Spinal cord (tissue), 9 donors: ENCODE measurements at regions not wholly inside any gene's neighbourhood (a gene's known extent, or its start where the extent isn't known, plus 50 kb on each side); places are given as distances from the start of the nearest gene placed in this dataset.

Experiments
- DNase-seq, 6 donors: peaks; one replicate each; pipeline versions ENCODE4 v3.0.0 to v3.0.0-alpha.2; 2013 to 2015; ENCODE audit warnings: low spot score in 6 of 6, low read depth in 4 of 6
- H3K27ac ChIP-seq: one replicate; pipeline ENCODE4 v1.5.1; 2013; ENCODE audit warnings: low read depth, low read length, control low read depth
- H3K27me3 ChIP-seq: one replicate; pipeline ENCODE4 v1.6.1; 2013; ENCODE audit warnings: low read length; ENCODE audit not compliant: control insufficient read depth, insufficient read depth
- H3K36me3 ChIP-seq: one replicate; pipeline ENCODE4 v1.6.1; 2013; ENCODE audit warnings: low read length; ENCODE audit not compliant: control insufficient read depth, insufficient read depth
- H3K4me1 ChIP-seq: one replicate; pipeline ENCODE4 v1.6.1; 2013; ENCODE audit warnings: low read length; ENCODE audit not compliant: control insufficient read depth, insufficient read depth
- H3K4me3 ChIP-seq: one replicate; pipeline ENCODE4 v1.5.1; 2013; ENCODE audit warnings: low read depth, low read length, control low read depth
- H3K9me3 ChIP-seq: one replicate; pipeline ENCODE4 v1.6.1; 2013; ENCODE audit warnings: low read length; ENCODE audit not compliant: control insufficient read depth, insufficient read depth
- WGBS: methylation state at CpG from one replicate; pipeline ENCODE4 v1.1.5; 2013; ENCODE audit warnings: missing lambda C conversion rate; ENCODE audit not compliant: insufficient coverage; 5-methylcytosine and 5-hydroxymethylcytosine counted together
- donor health status: healthy.

- Histone ChIP-seq H3K4me3 (no peak overlapping the region), H3K27ac (no peak overlapping the region), H3K4me1 (no peaks in the 10 kb centered on the region), H3K36me3 (no peaks in the 10 kb centered on the region), H3K9me3 (no peaks in the 10 kb centered on the region), H3K27me3 (no peaks in the 10 kb centered on the region)
- 27% methylated on average over 3 of the region's 8 CpGs for WGBS
- peak in 1 of 6 donors; percentile 16 for DNase-seq
These were observed 395.8 kb downstream of the NPIPA8 start for GRCh38 chr16:17940584-17941364.

GRCh38 chr16:17939723-17940122 is 396.8 kb downstream of the NPIPA8 start:
- H3K27ac ChIP-seq: no peak overlapping the region
- H3K9me3 ChIP-seq: no peaks in the 10 kb centered on the region
- no peaks in the 10 kb centered on the region for H3K4me1 ChIP-seq
- no peak overlapping the region for H3K4me3 ChIP-seq
- no peaks in the 10 kb centered on the region for H3K27me3 ChIP-seq
- 100% methylated on average over 1 of the region's 4 CpGs for WGBS
- DNase-seq: no peak
- H3K36me3 ChIP-seq: no peaks in the 10 kb centered on the region

DNA sequence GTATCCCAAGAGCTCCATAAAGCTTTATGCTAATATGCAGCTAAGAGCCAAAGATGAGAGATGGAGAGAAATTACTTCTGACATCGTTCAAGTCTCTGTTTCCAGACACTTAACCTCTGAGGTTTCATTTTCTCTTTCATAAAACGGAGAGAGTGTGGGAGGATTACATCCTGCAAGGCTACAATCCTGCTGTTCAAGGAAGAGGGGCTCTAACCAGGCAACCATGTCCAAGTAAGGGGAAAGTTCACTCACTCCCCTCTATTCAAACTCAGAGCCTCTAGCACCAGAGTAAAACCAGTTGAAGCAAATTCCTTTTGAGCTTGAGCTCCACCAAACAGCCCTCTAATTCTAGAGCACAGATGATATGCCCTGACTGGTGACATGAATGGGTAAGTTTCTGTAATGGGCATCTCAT is 397.4 kb downstream of the NPIPA8 start:
- Histone ChIP-seq H3K4me3 (no peak overlapping the region), H3K27ac (no peak overlapping the region), H3K27me3 (no peaks in the 10 kb centered on the region), H3K4me1 (no peaks in the 10 kb centered on the region), H3K9me3 (no peaks in the 10 kb centered on the region), H3K36me3 (no peaks in the 10 kb centered on the region)
- DNase-seq: no peak
- WGBS: no CpG with 5 or more reads among the region's 2 CpGs

DNA sequence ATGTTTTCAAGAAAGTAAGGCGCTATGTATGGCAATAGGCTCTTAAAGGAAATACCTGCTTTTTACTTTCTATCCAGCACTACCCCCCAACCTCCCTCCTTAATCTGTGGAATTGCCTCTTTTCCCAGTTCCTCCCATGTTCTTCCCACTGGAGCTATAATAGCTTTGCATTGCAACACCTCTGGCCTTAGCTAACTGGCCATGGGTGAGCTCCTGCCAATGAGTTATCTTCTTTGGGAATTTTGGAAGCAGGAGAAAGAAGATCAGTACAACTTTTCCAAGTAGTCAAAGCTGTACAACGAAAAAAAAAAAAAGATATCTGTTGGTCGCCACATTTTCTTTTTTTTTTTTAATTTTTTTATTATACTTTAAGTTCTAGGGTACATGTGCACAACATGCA is 398.0 kb downstream of the NPIPA8 start:
- WGBS: no CpG with 5 or more reads among the region's 3 CpGs
- Histone ChIP-seq H3K27me3 (no peaks in the 10 kb centered on the region), H3K27ac (no peak overlapping the region), H3K4me3 (no peak overlapping the region), H3K36me3 (no peaks in the 10 kb centered on the region), H3K9me3 (no peaks in the 10 kb centered on the region), H3K4me1 (no peaks in the 10 kb centered on the region)
- no peak for DNase-seq

DNA sequence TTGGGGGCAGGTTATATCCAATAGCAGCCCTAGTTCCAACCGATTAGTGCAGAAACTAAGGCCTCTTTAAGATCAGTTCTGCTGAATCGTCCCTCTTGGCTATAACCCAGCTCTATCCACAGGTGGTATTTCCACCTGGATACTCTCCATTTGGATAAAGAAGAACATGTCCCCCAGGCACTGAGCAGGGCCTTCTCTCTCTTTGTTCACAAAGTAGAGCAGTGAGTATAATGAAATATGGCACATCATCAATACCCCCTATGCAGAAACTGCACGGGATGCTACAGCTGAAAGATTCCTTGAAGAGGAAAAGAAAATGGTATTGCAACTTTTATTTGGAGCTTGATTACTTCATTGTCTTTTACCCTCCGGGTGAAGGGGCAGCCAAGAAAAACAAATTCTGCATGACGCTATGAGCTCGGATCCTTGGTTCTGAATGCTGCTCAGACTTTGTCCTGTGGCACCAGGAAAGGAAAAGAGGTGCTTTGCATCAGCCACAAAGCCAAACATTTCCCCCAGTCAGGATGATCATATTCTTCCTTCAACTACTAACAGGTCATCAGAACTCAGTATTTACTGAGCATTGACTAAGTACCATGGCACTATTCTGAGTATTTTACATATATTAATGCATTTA is 399.7 kb downstream of the NPIPA8 start:
- no peaks in the 10 kb centered on the region for H3K36me3 ChIP-seq
- 80% methylated on average over 3 of the region's 6 CpGs for WGBS

DNA sequence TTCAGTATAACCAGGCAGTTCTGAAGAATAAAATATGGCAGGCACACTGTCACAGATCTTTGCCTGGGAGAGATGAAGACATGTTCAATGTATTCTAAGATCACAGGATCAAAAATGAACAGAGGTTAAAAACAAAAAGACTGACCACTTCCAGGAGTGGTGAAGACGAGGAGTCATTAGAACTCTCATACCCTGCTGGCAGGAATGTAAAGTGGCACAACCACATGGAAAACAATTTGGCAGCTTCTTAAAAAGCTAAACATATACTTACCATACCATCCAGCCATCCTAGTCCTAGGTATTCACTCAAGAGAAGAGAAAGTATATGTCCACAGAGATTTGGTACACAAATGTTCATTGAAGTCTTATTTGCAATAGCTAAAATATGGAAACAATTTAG is 406.3 kb downstream of the NPIPA8 start:
- H3K27ac ChIP-seq: no peak overlapping the region
- WGBS: 83% methylated on average over 1 of the region's 1 CpG
- no peaks in the 10 kb centered on the region for H3K36me3 ChIP-seq
- H3K4me1 ChIP-seq: no peaks in the 10 kb centered on the region
- H3K27me3 ChIP-seq: no peaks in the 10 kb centered on the region
- no peak overlapping the region for H3K4me3 ChIP-seq
- no peaks in the 10 kb centered on the region for H3K9me3 ChIP-seq
- DNase-seq: no peak

More for the DNA sequence above, 399.7 kb downstream of the NPIPA8 start:
- no peaks in the 10 kb centered on the region for H3K27me3 ChIP-seq
- H3K4me3 ChIP-seq: no peak overlapping the region
- no peaks in the 10 kb centered on the region for H3K4me1 ChIP-seq
- H3K9me3 ChIP-seq: no peaks in the 10 kb centered on the region
- no peak overlapping the region for H3K27ac ChIP-seq
- DNase-seq: no peak

DNA sequence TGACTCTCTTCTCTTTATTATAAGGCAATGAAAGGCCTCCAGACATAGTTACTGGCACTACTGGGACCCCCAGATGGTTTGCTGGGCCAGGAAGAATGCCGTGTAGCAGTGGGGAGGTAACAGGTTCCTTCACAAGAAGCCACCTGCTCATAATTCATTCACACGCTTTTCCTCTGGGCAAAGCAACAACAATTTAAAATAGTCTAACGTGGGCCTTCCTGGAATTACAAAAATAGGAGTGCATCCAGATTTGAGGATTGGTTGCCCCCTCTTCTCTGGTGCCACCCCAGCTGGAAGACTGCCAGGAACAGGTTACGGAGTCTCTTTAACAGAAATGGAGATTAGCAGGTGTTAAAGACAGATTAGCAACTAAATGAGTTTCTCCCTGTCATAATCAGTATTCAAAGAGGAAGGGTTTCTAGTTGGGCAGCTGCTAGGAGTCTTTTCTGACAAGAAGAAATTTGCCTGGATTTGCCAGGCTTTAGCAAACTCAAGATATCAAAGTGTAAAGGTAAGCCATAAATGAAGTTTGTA is 409.6 kb downstream of the NPIPA8 start:
- H3K27ac ChIP-seq: no peak overlapping the region
- 41% methylated on average over 2 of the region's 4 CpGs for WGBS
- peak in 1 of 6 donors; percentile 77 for DNase-seq
- no peaks in the 10 kb centered on the region for H3K4me1 ChIP-seq
- no peaks in the 10 kb centered on the region for H3K27me3 ChIP-seq
- H3K9me3 ChIP-seq: no peaks in the 10 kb centered on the region
- H3K36me3 ChIP-seq: no peaks in the 10 kb centered on the region
- no peak overlapping the region for H3K4me3 ChIP-seq

GRCh38 chr16:17926461-17926860 is 410.1 kb downstream of the NPIPA8 start:
- Histone ChIP-seq H3K36me3 (no peaks in the 10 kb centered on the region), H3K4me3 (no peak overlapping the region), H3K27me3 (no peaks in the 10 kb centered on the region), H3K4me1 (no peaks in the 10 kb centered on the region), H3K9me3 (no peaks in the 10 kb centered on the region), H3K27ac (no peak overlapping the region)
- 45% methylated on average over 2 of the region's 5 CpGs for WGBS
- peak in 2 of 6 donors; percentile 44 to 66 for DNase-seq

- H3K27ac ChIP-seq: no peak overlapping the region
- H3K4me1 ChIP-seq: no peaks in the 10 kb centered on the region
- 40% methylated on average over 1 of the region's 6 CpGs for WGBS
- no peaks in the 10 kb centered on the region for H3K36me3 ChIP-seq
- H3K4me3 ChIP-seq: no peak overlapping the region
- no peaks in the 10 kb centered on the region for H3K27me3 ChIP-seq
- no peaks in the 10 kb centered on the region for H3K9me3 ChIP-seq
- DNase-seq: peak in 2 of 6 donors; percentile 33 to 46
These were observed 410.8 kb downstream of the NPIPA8 start for GRCh38 chr16:17925761-17926160.
